ENCODE measurements at regions not wholly inside any gene's neighbourhood (a gene's known extent, or its start where the extent isn't known, plus 50 kb on each side); places are given as distances from the start of the nearest gene placed in this dataset.

DNA sequence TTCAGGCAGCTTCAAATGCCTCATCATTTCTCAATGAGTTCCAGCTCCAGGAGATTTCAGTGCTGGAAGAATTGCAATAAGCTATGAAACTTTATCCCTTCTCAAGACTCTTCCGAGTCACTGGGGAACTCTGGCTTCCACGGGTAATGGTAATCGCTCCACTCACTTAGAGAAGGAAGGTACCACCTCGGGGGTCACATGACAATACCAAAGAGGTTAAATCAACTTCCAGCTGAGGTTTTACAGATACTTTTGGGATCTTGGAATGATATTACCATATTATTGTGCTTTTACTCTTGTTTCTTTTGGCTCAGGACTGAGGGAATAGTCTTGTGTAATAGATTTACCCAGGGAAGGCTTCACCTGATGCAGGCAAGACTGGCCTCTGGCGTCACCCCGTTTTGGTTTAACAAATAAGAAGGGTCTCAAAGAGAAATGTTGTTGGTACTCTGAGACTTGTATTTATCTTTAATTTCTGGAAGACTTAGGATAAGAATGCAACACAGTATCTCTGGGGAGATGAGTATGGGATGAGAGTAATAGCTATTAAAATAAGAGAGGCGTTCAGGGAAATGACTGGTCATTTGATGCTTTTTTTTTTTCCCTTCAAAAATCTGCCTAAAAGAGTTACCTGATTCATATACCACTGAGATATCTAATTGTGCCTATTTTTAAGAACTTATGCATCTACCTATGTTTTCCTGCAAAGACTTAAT lies 316.9 kb upstream of the ZEB2 start:
- no peak for DNase-seq

DNA sequence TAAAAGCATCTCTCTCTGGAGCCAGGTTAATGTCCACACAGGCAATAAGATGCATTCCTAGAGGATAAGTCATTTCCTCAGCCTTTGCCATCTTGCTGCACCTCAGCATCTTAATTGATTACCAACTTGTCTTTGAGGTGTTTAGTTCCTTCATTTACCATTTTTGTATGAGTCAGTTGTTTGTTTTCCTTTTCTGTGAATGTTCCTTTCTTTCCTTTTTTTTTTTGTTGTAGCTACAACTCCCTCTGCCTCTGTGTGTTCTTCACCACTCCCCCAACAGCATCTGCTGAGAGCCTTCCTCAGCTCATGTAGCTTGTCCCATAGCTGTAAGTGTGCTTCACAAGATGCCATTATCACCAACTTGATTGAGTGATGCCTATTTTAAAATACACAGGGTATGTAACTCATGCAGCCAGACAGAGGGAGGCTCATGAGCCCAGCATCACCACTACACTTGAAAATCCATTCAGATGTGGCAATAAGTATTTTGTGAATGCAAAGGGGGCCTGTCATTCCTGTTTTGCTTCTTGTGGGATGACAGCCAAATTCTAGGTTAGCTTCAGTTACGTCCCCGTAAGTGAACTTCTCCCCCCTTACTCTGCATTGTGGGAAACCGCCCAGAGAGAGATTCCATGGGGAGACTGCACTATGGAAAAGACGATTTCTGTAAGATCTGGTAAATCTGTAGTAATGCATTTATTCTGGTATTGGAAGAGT lies 315.9 kb upstream of the ZEB2 start:
- DNase-seq = no peak

DNA sequence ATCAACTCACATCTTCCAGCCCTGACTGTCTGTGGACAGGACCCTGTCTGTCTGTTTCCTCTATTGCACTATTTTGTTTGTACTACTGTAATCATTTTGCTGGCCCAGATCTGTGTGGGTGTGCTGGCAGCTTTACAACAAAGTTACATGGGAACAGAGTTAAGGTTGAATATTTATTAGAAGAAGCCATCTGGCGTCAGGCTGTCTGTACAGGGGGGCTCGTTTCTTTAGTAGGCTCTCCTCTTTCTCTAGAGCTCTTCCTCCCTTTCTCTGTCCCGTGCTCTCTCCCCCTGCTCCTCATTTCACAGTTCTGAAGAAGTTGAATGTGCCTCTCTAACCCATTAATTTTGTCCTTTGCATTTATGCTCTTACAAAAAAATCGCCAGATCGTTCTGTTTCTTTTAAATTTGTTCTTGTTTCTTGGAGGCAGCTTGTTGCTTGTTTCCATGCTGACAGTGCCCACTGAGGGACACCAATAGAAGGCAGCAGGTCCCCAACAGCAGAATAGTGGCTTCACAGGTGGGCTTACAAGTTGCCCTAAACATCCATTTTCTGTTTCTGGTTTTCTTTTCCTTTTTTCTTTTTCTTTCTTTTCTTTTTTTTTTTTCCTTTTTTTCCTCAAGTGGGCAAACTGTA lies 315.2 kb upstream of the ZEB2 start:
- peak; percentile 65 for DNase-seq

DNA sequence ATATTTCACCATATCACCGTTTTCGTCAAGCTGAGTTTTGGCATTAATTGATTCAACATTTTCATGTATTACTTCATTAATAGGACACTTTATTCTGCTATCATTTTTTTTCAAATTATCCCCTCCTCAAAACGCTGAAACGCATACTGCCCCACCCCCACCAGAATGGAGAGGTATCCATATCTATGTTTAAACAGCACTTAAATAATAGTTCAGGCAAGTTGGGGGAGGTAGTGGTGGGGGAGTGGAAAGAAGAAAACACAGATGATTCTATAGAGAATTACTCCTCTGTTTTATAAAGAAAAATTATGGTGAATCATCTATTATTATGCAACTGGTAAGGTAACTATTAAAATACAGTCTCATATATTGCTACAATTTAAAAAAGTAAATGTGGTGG lies 314.4 kb upstream of the ZEB2 start:
- no peak for DNase-seq

DNA sequence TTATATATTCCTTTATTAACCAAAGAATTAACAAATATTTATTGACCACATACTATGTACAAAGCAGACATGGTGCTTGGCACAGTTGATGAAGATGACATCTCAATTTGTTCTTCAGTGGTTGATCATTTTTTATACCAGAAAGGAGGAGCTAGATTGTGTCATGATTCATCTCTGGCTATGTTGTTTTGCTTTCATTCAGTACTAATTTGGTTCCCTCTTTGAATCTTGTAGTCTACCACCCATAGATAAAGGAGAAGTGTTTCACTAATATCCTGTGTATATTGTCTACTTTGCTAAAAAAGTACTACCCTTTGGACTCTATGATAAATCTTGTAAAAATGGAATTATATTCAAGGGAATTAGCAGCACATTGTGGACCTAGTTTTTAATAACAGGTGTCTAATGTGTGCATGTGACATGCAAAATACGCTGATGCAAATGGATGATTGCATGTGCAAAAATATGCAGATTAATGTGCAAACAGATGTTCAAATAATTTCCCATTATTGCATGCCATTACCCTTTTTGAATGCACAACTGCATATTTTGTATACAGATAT lies 313.2 kb upstream of the ZEB2 start:
- no peak for DNase-seq

DNA sequence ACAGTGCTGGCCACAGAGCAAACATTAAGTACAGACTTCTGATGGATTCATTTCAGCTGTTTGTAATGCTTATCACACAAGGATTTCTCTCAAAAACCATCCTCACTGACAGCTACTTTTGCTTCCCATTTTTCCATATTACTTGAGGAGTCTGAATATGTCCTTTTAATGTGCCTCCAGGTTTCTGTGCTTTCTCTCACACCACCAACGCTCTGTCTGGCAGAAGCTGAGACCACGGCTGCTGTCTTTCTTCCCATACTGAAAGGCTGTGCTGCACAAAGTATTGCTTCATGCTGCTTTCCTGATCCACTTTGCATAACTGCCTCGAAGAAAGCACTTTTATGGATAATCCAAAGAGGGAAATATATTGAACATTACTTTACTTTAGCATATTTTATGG lies 312.1 kb upstream of the ZEB2 start:
- DNase-seq = no peak

DNA sequence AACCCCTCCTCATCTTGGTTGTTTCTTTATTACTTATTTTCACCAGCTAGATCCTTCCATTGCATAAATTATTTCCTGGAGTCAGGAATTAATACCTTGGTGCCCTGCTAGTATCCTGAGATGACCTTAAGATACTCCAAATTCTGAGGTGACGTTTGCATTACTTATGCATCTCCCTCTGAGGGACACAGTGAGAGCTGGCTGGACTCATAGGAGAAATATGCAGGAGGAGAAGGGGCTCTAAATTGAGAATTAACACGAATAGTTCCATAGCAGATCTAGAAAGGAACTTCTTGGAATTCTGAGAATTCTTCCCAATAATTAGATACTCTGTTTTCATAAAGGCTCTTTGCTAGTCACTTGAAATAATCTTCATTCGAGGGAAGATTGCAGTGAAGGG lies 310.6 kb upstream of the ZEB2 start:
- no peak for DNase-seq

DNA sequence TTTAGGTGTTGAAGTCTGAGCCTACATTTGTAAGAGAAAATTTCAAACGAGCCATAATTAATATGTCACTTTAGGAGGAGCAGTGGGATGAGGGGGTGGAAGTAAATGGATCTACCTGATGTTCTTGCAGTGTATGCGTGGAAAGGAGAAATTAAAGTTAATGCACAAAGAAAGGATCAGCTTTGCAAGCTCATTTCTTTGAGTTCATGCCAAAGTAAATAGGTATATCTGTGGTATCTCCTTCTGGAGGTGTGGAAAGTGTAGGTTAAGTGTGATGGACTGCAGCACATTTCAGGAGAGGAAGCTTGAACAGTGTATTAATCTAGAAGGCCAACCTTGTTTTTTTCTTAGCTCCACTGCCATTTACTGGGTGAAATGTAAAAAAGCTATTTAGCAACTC lies 307.5 kb upstream of the ZEB2 start:
- no peak for DNase-seq

DNA sequence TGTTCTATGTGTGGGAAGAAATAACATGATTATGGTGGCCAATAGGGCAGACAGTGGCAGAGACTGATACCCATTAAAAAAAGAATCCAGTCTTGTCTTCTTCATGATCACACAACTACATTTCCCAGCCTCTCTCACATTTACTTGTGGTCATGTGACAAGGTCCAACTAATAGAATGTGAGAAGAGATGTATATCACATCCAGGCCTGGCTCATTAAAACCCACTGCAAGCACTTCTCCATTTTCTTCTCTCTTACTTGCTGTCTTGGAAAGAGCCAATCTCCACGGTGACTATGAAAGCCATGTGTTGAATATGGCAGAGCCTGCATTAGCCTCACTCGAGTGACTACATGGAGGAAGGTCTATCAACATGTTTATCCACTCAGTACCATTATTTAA lies 306.2 kb upstream of the ZEB2 start:
- DNase-seq = no peak

DNA sequence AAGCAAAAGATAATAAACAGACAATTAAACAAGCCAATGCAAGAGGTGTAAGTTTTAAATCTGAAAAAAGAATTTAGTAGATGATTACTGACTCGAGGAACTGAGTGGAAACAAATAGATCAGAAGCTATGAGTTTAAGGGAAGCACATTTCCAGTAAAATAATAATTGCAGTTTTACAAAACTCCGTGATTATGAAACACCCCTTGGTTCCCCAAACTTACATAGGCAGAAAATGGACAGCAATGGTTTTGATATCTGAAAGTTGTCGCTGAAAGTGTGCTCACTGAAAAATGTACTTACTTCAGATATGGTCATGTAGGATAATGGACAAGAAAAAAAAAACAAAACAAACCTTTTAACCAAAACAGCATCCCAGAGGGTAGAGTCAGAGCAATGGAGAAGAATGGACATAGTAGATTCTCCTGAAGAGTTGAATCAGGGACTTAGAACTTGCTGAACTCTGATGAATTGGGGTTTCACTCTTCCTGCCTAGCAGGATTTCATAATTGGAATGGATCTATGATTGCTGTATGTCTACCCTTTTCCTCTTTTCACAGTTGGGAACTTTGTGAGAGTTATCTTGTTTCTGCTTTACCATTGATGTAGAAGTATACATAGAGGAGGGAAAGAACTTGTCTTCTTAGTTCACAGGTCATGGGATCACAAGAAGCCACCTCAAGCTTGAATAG lies 305.6 kb upstream of the ZEB2 start:
- DNase-seq = no peak

DNA sequence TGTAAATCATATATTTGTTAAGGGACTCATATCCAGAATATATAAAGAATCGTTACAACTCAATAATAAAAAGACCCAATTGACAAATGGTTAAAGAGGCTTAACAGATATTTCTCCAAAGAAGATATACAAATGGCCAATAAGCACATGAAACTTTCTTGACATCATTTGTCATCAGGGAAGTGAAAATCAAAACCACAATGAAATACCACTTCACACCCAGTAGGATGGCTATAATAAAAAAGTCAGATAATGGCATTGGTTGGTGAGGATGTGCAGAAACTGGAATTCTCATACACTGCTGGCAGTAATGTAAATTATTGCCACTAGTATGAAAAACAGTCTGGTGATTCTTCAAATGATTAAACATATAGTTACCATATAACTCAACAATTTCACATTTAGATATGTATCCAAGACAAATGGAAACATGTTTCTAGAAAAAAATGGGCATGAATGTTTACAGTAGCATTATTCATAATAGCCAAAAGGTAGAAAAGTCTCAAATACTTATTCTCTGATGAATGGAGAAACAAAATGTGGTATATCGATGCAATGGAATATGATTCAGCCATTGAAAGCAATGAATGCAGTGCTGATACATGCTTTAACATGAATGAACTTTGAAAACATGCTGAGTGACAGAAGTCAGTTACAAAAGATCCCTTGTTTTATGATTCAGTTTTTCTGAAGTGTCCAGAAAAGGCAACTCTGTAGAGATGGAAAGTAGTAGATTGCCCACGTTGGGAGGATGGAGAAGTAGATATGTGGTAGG lies 304.6 kb upstream of the ZEB2 start:
- DNase-seq = no peak

DNA sequence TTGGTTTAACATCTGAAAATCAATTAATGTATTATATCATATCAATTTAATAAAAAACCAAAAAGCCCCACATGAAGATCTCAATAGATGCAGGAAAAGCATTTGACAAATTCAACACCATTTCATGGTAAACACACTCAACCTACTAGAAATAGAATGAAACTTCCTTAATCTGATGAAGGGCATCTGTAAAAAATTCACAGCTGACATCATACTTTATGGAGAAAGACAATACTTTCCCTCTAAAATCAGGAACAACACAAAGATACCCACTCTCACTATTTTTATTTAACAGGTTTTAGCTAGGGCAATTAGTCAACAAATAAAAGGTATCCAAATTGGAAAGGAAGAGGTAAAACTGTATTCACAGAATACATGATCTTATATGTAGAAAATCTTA lies 303.0 kb upstream of the ZEB2 start:
- DNase-seq = no peak

DNA sequence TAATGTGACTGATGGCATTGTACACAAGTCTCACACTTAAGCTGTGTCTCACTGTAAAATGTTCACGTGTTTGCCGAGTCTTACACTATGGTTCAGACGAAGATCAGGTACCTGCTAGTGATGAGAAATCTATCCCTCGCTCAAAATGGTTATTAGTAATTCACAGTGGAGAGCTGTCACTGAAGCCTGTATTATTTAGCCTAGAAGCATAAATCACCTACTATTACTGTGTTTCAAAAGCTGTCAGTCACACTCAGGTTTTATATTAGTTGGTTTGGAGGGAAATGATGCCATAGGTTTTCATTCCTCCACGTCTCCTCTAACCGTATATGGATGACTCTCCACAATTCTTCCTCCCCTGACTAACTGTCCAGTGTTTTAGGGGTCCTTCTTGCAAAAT lies 292.4 kb upstream of the ZEB2 start:
- DNase-seq = no peak

DNA sequence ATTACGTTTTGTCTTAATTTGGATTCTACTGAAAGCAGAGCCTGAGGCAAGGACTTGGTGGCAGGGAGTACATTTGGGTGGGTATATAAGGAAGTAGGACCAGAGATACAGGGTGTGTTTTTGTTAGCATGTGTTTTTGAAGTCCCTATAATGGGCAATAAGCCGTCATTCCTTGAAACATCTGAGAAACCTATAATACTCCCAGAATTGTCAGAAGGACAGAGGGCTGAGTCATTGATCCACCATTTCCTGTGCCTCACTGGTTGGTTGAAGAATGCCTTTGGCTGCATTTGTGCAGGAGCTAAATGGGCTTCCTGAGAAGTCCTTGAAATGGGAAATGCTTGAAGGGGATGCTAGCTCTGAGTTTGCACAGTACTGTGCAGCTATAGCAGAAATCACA lies 281.8 kb upstream of the ZEB2 start:
- no peak for DNase-seq

DNA sequence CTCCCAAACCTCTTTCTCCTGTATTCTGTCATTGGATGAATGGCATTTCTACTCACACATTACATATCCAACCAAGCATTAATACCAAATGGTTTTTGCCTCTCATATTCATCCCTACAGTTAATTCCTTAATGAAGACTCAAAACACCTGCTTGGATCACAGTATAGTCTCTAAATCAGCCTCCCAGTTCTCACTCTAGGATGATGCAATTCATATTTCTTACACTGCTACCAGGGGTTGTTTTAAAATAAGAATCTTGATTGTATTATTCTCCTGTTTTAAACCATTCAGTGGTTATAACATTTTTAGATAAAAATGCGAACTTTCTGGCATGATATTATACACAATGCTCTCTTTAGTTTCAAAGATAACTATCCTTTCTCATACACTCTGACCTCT lies 281.4 kb upstream of the ZEB2 start:
- DNase-seq = no peak

DNA sequence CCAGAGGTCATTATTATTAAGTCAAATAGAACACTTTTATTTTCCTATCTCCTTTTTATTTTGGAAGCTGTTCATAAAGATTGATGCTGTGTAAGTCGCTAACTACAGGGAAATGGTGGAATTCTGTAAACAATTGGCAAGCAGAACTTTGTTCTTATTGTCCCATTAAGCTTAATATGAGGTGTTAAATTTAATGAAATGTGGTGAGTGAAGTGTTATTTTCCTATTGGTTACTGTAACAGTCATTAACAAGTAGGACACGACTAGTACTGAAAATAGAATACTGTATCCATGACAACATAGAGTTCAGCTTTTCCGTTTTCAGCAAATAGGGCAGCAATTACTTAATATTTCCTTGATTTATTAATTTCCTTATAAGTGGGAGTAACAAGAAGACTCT lies 279.1 kb upstream of the ZEB2 start:
- no peak for DNase-seq

DNA sequence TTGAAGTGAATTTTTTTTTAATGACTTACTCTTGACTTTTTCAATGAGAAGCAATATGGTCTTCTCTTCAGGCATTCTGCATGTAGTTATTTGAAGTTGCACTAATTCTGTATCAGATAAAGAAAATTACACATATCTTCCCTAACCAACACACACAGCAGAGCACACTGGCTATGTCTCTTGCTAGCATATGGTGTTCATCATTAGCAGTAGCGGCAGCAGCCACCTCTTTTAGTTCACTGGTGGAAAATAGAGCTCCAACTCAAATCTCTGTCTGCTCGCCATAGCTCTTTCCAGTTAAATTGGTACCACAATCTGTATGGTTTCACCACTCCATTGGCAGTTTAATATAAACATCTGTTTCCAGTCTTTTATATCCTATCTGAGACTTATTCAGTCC lies 278.1 kb upstream of the ZEB2 start:
- DNase-seq = no peak

DNA sequence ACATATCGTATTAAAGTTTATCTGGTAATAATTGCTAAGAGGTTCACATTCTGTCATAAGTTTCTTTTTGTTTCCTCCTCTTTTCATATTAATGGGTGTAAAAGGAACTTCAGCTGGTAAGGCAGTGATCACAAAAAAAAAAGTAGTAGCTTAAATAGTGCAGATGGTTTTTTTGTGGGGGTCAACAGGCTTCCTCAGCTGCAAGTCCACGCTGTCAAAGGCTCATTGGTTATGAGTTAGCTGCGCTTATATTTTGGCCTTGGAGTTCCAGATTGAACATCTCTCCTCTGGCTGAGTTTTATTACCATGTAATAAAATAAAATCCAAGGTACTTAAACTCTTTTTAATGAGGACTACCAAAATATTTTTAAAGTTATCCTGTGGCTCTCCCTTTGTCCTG lies 277.0 kb upstream of the ZEB2 start:
- no peak for DNase-seq

DNA sequence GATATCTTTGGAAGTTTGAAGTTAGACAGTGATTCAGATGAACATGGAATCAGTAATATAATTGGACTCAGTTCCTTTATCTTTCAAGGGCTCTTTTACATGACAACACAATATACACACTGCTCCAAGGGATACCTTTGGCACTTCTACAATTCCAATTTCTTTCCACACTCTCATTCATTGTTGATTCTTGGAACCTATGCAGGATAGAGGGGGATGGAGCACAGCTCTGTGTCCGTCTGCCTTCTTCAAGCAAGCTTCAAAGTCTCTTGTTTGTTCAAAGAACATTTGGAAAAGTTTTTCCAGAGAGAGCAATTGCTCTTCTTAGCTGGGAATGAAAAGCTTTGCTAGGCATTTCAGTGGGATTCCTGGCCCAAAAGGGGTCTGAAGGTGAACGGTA lies 276.2 kb upstream of the ZEB2 start:
- no peak for DNase-seq

DNA sequence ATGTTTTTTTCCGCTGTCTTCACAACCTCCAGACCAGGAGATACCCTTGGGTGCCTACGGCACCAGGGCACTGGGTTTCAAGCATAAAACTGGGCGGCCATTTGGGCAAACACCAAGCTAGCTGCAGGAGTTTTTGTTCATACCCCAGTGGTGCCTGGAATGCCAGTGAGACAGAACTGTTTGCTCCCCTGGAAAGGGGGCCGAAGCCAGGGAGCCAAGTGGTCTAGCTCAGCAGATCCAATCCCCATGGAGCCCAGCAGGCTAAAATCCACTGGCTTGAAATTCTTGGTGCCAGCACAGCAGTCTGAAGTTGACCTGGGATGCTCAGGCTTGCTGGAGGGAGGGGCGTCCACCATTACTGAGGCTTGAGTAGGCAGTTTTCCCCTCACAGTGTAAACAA lies 265.3 kb upstream of the ZEB2 start:
- no peak for DNase-seq

DNA sequence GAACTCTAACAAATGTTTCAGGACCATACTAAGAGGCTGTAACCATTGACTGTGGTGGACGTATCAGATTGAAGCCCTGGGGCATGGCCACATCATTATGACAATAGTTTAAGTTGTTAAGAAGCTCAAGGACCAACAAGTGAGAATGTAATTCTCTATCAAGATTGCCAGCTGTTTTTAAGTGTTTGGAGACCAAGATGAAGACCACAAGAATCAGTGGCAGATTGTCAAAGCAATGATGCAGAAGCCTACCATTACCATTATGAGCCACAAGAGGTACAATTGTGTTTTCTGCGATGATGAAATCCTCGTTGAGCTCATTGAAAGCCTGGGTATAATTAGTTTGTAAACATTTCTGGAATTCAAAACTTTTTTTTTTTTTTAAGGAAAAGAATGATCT lies 261.1 kb upstream of the ZEB2 start:
- peak; percentile 5 for DNase-seq

DNA sequence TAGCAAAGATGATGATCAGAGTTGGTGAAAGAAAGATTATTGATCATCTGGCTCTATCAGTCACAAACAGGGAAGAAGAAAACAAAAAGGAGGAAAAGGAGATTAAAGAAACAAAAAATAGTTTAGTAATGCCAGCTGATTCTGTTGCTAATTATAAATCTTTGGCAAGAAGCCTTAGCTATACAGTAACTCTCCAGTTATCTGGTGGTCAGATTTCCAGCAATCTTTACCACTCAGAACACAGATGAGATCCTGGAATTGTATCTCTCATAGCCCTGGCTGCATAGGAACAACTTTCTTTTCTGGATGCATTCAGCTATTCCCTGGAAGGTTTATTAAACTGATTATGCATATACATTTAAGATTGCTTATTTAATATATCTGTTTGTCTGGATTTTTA lies 256.8 kb upstream of the ZEB2 start:
- DNase-seq = no peak

DNA sequence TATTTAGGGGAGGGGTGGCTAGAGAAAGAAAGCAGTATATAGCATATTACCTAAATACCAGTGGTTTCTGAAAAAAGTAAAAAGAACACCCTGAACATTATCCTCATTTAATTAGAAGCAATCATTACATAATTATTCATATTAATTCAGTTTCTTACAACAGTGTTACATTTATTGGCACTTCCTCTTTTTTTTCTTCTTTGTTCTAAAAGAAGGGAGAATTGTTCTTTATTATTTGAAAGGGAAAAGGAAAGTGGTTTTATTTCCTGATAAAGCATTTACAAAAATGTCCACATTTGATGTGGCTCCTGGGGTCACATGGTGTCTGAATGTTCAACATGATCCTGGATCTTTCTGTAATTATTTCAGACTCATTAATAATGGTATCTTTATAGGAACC lies 254.9 kb upstream of the ZEB2 start:
- no peak for DNase-seq

Measured in NCI-H524 treated with DMSO at 0.1 percent for 48 hours (cell line).